ENCODE measurements at regions not wholly inside any gene's neighbourhood (a gene's known extent, or its start where the extent isn't known, plus 50 kb on each side); places are given as distances from the start of the nearest gene placed in this dataset.

DNA sequence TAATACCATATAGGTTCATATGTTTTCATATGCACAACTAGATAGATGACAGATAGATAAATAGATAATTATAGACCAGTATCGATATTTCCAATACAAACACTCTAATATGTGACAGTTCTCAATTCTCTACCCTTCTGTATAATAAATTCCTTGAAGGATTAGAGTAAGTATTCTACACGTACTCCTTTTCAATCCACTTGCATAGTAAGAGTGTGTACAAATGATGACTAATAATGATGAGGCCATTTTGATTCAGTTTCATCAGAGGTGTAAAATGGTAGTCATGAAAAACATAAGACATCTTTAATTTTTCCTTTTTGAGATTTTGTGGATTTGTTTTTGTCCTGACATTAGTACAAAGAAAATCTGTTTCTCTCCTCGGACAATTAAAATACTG is 188.3 kb upstream of the WSB1 start:
- no peak for TF ChIP-seq CTCF (IDR thresholded peaks at IDR 0.05)
- TF ChIP-seq POLR2A (IDR thresholded peaks at IDR 0.05): no peak
